CD4-positive, alpha-beta memory T cell (primary cell): ENCODE measurements at regions not wholly inside any gene's neighbourhood (a gene's known extent, or its start where the extent isn't known, plus 50 kb on each side); places are given as distances from the start of the nearest gene placed in this dataset.

ENCODE experiments used
- CTCF ChIA-PET: fragments of 350-600 bp; sonication (Branson Sonifier 250); formaldehyde crosslinking; loops from one replicate; lab custom pipeline; 2021; ENCODE audit warnings: inconsistent platforms; ENCODE audit not compliant: partially characterized antibody; lab: Charles Lee
- POLR2A ChIA-PET: fragments of 350-600 bp; sonication (Branson Sonifier 250); formaldehyde crosslinking; loops from one replicate; lab custom pipeline; 2021; ENCODE audit not compliant: partially characterized antibody; lab: Charles Lee
- DNase-seq, 5 donors: peaks; one replicate each; pipeline versions ENCODE4 v3.0.0 to v3.0.0-alpha.2; 2020 to 2022; ENCODE audit warnings: mixed read lengths in 1 of 5
- H3K27ac ChIP-seq: one replicate; pipeline ENCODE4 v1.7.0; 2013; ENCODE audit warnings: low read depth, low read length
- H3K27me3 ChIP-seq: 2 replicates; pipeline ENCODE4 v1.7.0; 2013; ENCODE audit warnings: mild to moderate bottlenecking, low read length, moderate library complexity; ENCODE audit not compliant: insufficient read depth
- H3K36me3 ChIP-seq: 2 replicates; pipeline ENCODE4 v1.7.0; 2013; ENCODE audit warnings: mild to moderate bottlenecking, low read length, moderate library complexity; ENCODE audit not compliant: insufficient read depth
- H3K4me1 ChIP-seq: 2 replicates; pipeline ENCODE4 v1.7.0; 2013; ENCODE audit warnings: mild to moderate bottlenecking, low read length, moderate library complexity; ENCODE audit not compliant: insufficient read depth
- H3K4me3 ChIP-seq, 2 donors: one replicate each; pipeline ENCODE4 v1.7.0; 2013; ENCODE audit warnings: low read length in 2 of 2, mild to moderate bottlenecking in 1 of 2
- H3K9me3 ChIP-seq, 2 donors: one replicate each; pipeline ENCODE4 v1.7.0; 2013; ENCODE audit warnings: low read length in 2 of 2, control low read depth in 1 of 2; ENCODE audit not compliant: control insufficient read depth in 1 of 2
- H3K27ac Mint-ChIP-seq, 7 donors: one replicate each; pipeline ENCODE4 v1.8.0; 2020 to 2021; ENCODE audit warnings: mixed read lengths in 7 of 7, mild to moderate bottlenecking in 6 of 7, inconsistent platforms in 3 of 7, moderate library complexity in 3 of 7
- H3K27me3 Mint-ChIP-seq, 2 donors: one replicate each; pipeline ENCODE4 v1.8.0; 2020 to 2021; ENCODE audit warnings: mixed read lengths in 2 of 2
- H3K36me3 Mint-ChIP-seq, 2 donors: one replicate each; pipeline ENCODE4 v1.8.0; 2020 to 2021; ENCODE audit warnings: mixed read lengths in 2 of 2, inconsistent platforms in 1 of 2, mild to moderate bottlenecking in 1 of 2
- H3K4me1 Mint-ChIP-seq, 4 donors: one replicate each; pipeline ENCODE4 v1.8.0; 2020 to 2021; ENCODE audit warnings: mixed read lengths in 4 of 4, mild to moderate bottlenecking in 1 of 4
- H3K4me3 Mint-ChIP-seq, 8 donors: one replicate each; pipeline ENCODE4 v1.8.0; 2020 to 2021; ENCODE audit warnings: mixed read lengths in 8 of 8, mild to moderate bottlenecking in 7 of 8, moderate library complexity in 6 of 8, inconsistent platforms in 3 of 8
- H3K9me3 Mint-ChIP-seq, 8 donors: one replicate each; pipeline ENCODE4 v1.8.0; 2020 to 2021; ENCODE audit warnings: mixed read lengths in 8 of 8, mild to moderate bottlenecking in 5 of 8, inconsistent platforms in 3 of 8, moderate library complexity in 1 of 8
- intact Hi-C: fragments of 100-400 bp; cut with micrococcal nuclease; formaldehyde crosslinking; loops from one replicate; pipeline ENCODE4 v1.15.1; 2023

GRCh38 chr1:38340409-38340808 is 293.8 kb upstream of the POU3F1 start:
- peaks cover 17 to 28% of the 10 kb centered on the region in 2 donors for H3K27me3 Mint-ChIP-seq
- H3K4me3 ChIP-seq: no peak overlapping the region
- no peaks in the 10 kb centered on the region for H3K9me3 ChIP-seq
- no peaks in the 10 kb centered on the region for H3K36me3 ChIP-seq
- no peaks in the 10 kb centered on the region for H3K36me3 Mint-ChIP-seq
- H3K4me3 Mint-ChIP-seq: no peak overlapping the region
- H3K9me3 Mint-ChIP-seq: peaks cover 0 to 4% (median 0%) of the 10 kb centered on the region in 8 donors
- no peak for DNase-seq
- no peak overlapping the region for H3K27ac Mint-ChIP-seq
- H3K27ac ChIP-seq: no peak overlapping the region
- POLR2A ChIA-PET: no interaction called here
- CTCF ChIA-PET: no interaction called here
- no peaks in the 10 kb centered on the region for H3K4me1 ChIP-seq
- intact Hi-C loops: no loop called here
- no peaks in the 10 kb centered on the region for H3K4me1 Mint-ChIP-seq
- no peaks in the 10 kb centered on the region for H3K27me3 ChIP-seq

- intact Hi-C loops: no loop called here
- no peaks in the 10 kb centered on the region for H3K4me1 Mint-ChIP-seq
- Histone ChIP-seq H3K27me3 (no peaks in the 10 kb centered on the region), H3K9me3 (no peaks in the 10 kb centered on the region), H3K27ac (no peak overlapping the region), H3K4me3 (no peak overlapping the region), H3K4me1 (no peaks in the 10 kb centered on the region), H3K36me3 (no peaks in the 10 kb centered on the region)
- H3K9me3 Mint-ChIP-seq: no peaks in the 10 kb centered on the region
- no peak for DNase-seq
- no peak overlapping the region for H3K27ac Mint-ChIP-seq
- peaks cover 19 to 39% of the 10 kb centered on the region in 2 donors for H3K27me3 Mint-ChIP-seq
- ChIA-PET POLR2A (no interaction called here), CTCF (no interaction called here)
- H3K36me3 Mint-ChIP-seq: no peaks in the 10 kb centered on the region
- no peak overlapping the region for H3K4me3 Mint-ChIP-seq
These were observed 291.1 kb upstream of the POU3F1 start for GRCh38 chr1:38337711-38338110.

- Histone ChIP-seq H3K4me3 (no peak overlapping the region), H3K9me3 (no peaks in the 10 kb centered on the region), H3K27me3 (no peaks in the 10 kb centered on the region), H3K27ac (no peak overlapping the region), H3K4me1 (no peaks in the 10 kb centered on the region), H3K36me3 (no peaks in the 10 kb centered on the region)
- Mint-ChIP-seq H3K9me3 (no peaks in the 10 kb centered on the region), H3K27me3 (peaks cover 17 to 35% of the 10 kb centered on the region in 2 donors), H3K27ac (no peak overlapping the region), H3K4me1 (no peaks in the 10 kb centered on the region), H3K36me3 (no peaks in the 10 kb centered on the region), H3K4me3 (no peak overlapping the region)
- ChIA-PET CTCF (no interaction called here), POLR2A (no interaction called here)
- no peak for DNase-seq
- intact Hi-C loops: no loop called here
These were observed 290.4 kb upstream of the POU3F1 start for GRCh38 chr1:38336961-38337360.

- Mint-ChIP-seq H3K4me1 (no peaks in the 10 kb centered on the region), H3K27ac (no peak overlapping the region), H3K4me3 (no peak overlapping the region), H3K27me3 (peaks cover 15 to 35% of the 10 kb centered on the region in 2 donors), H3K36me3 (no peaks in the 10 kb centered on the region), H3K9me3 (no peaks in the 10 kb centered on the region)
- CTCF ChIA-PET: no interaction called here
- H3K27ac ChIP-seq: no peak overlapping the region
- H3K9me3 ChIP-seq: no peaks in the 10 kb centered on the region
- no peaks in the 10 kb centered on the region for H3K27me3 ChIP-seq
- no peak for DNase-seq
- intact Hi-C loops: no loop called here
- no peaks in the 10 kb centered on the region for H3K36me3 ChIP-seq
- no peaks in the 10 kb centered on the region for H3K4me1 ChIP-seq
- POLR2A ChIA-PET: no interaction called here
- H3K4me3 ChIP-seq: no peak overlapping the region
These were observed 289.8 kb upstream of the POU3F1 start for GRCh38 chr1:38336301-38336923.

GRCh38 chr1:38334930-38335592 is 288.5 kb upstream of the POU3F1 start:
- DNase-seq: no peak
- intact Hi-C loops: no loop called here
- Mint-ChIP-seq H3K36me3 (no peaks in the 10 kb centered on the region), H3K4me3 (no peak overlapping the region), H3K27me3 (peaks cover 13 to 27% of the 10 kb centered on the region in 2 donors), H3K27ac (no peak overlapping the region), H3K4me1 (no peaks in the 10 kb centered on the region), H3K9me3 (no peaks in the 10 kb centered on the region)
- CTCF ChIA-PET: no interaction called here
- Histone ChIP-seq H3K9me3 (no peaks in the 10 kb centered on the region), H3K36me3 (no peaks in the 10 kb centered on the region), H3K4me1 (no peaks in the 10 kb centered on the region), H3K27ac (no peak overlapping the region), H3K27me3 (no peaks in the 10 kb centered on the region), H3K4me3 (no peak overlapping the region)
- POLR2A ChIA-PET: no interaction called here

GRCh38 chr1:38332649-38333310 is 286.2 kb upstream of the POU3F1 start:
- H3K27ac ChIP-seq: no peak overlapping the region
- ChIA-PET CTCF (no interaction called here), POLR2A (no interaction called here)
- no peak overlapping the region for H3K4me3 Mint-ChIP-seq
- H3K9me3 Mint-ChIP-seq: no peaks in the 10 kb centered on the region
- H3K9me3 ChIP-seq: no peaks in the 10 kb centered on the region
- no peak for DNase-seq
- intact Hi-C loops: no loop called here
- H3K27me3 Mint-ChIP-seq: peaks cover 9 to 24% of the 10 kb centered on the region in 2 donors
- H3K27me3 ChIP-seq: no peaks in the 10 kb centered on the region
- H3K4me1 ChIP-seq: no peaks in the 10 kb centered on the region
- no peak overlapping the region for H3K4me3 ChIP-seq
- no peaks in the 10 kb centered on the region for H3K36me3 ChIP-seq
- no peaks in the 10 kb centered on the region for H3K4me1 Mint-ChIP-seq
- no peaks in the 10 kb centered on the region for H3K36me3 Mint-ChIP-seq
- H3K27ac Mint-ChIP-seq: no peak overlapping the region

- Histone ChIP-seq H3K27me3 (no peaks in the 10 kb centered on the region), H3K4me3 (no peak overlapping the region), H3K9me3 (no peaks in the 10 kb centered on the region), H3K36me3 (no peaks in the 10 kb centered on the region), H3K27ac (no peak overlapping the region), H3K4me1 (no peaks in the 10 kb centered on the region)
- H3K9me3 Mint-ChIP-seq: no peaks in the 10 kb centered on the region
- DNase-seq: no peak
- H3K27me3 Mint-ChIP-seq: peaks cover 9 to 24% of the 10 kb centered on the region in 2 donors
- H3K4me3 Mint-ChIP-seq: no peak overlapping the region
- no peaks in the 10 kb centered on the region for H3K4me1 Mint-ChIP-seq
- no peaks in the 10 kb centered on the region for H3K36me3 Mint-ChIP-seq
- ChIA-PET CTCF (no interaction called here), POLR2A (no interaction called here)
- H3K27ac Mint-ChIP-seq: no peak overlapping the region
- intact Hi-C loops: no loop called here
These were observed 285.1 kb upstream of the POU3F1 start for GRCh38 chr1:38331496-38332210.
